ENCODE measurements at regions not wholly inside any gene's neighbourhood (a gene's known extent, or its start where the extent isn't known, plus 50 kb on each side); places are given as distances from the start of the nearest gene placed in this dataset.

DNA sequence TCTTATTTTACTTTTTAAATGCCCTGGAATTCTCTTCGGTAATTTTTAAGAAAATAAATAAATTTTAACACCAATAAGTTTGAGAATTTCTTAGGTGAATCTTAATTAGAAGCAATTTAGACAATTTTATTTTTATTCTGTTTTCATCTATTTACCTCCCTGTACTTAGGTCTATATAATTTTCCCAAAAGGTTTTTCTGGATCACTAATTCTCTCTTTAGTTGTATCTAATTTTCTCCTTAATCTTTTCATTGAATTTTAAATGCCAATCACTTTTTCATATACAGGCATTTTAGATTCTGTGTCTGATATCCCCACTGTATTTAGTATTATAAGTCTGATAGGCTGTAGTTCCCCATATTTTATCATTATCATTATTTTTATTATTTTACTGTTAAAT, 845.3 kb downstream of the TRIML1 start:
- Histone ChIP-seq H3K4ac (ENCODE audit: low read depth, low read length) (no peak overlapping the region; the same call in 1 of the 2 replicates), H2AFZ (replicated peaks; ENCODE audit: low read length, poor library complexity) (no peak overlapping the region), H4K8ac (ENCODE audit: low read depth in 2 of 2, low read length in 2 of 2) (no peak overlapping the region), H3K27me3 (ENCODE audit: control insufficient read depth, insufficient read depth, low read length) (no peaks in the 10 kb centered on the region), H3K4me3 (ENCODE audit: insufficient read depth, low read depth, low read length) (no peak overlapping the region), H4K91ac (ENCODE audit: insufficient read depth, low read depth, low read length) (no peak overlapping the region), H3K9ac (ENCODE audit: low read depth, low read length) (no peak overlapping the region), H3K9me1 (ENCODE audit: insufficient read depth, low read length) (0 out of 2 replicates have a peak, but pooled peaks cover 2% of the 10 kb centered on the region), H2BK20ac (ENCODE audit: low read depth, low read length) (no peak overlapping the region), H3K23ac (ENCODE audit: low read depth, low read length) (no peak overlapping the region), H2BK15ac (ENCODE audit: low read depth, low read length) (no peak overlapping the region), H3K14ac (replicated peaks; ENCODE audit: low read depth, low read length) (no peak overlapping the region), H3K4me2 (ENCODE audit: low read depth, low read length) (no peak overlapping the region), H4K20me1 (ENCODE audit: insufficient read depth, low read length) (no peaks in the 10 kb centered on the region), H2BK120ac (ENCODE audit: low read depth, low read length) (no peak overlapping the region), H3K4me1 (ENCODE audit: control insufficient read depth, insufficient read depth, low read length) (peaks cover 8% of the 10 kb centered on the region), H3K36me3 (ENCODE audit: control insufficient read depth, insufficient read depth, low read length) (no peaks in the 10 kb centered on the region), H3K56ac (ENCODE audit: extremely low read depth, insufficient read depth, low read length) (no peak overlapping the region), H2BK5ac (ENCODE audit: low read depth, low read length, poor library complexity, severe bottlenecking) (no peak overlapping the region), H3K79me1 (ENCODE audit: low read depth in 1 of 2, low read length in 2 of 2) (no peaks in the 10 kb centered on the region), H3K18ac (ENCODE audit: low read depth, low read length) (no peak overlapping the region), H2AK9ac (replicated peaks; ENCODE audit: low read depth, low read length, poor library complexity) (no peak overlapping the region), H2AK5ac (ENCODE audit: low read depth, low read length) (no peak overlapping the region), H4K5ac (ENCODE audit: low read depth, low read length) (no peak overlapping the region), H3K27ac (ENCODE audit: insufficient read depth, low read length) (no peak overlapping the region), H3K9me3 (ENCODE audit: control insufficient read depth, insufficient read depth, low read length) (peaks cover 3% of the 10 kb centered on the region; the same call in 1 of the 2 replicates)
- intact Hi-C loops (cut with micrococcal nuclease): no loop called here
- TF ChIP-seq SMC3 (IDR thresholded peaks at IDR 0.05; ENCODE audit: low read depth, low read length) (no peak), RAD21 (IDR thresholded peaks at IDR 0.05; ENCODE audit: low read length) (no peak), BHLHE40 (IDR thresholded peaks at IDR 0.05; ENCODE audit: low read depth, low read length) (no peak)
- ChIA-PET POLR2A (ENCODE audit: unreplicated experiment) (no interaction called here), CTCF (no interaction called here)
- no TSS peak for BruUV-seq (replicated peaks)
- dilution Hi-C loops (cut with HindIII; ENCODE audit: low sequenced_read_pairs, unreplicated experiment): no loop called here
- ATAC-seq (ENCODE audit: low read depth) (no peak), DNase-seq (no peak)
- no CpG with 5 or more reads among the region's 1 CpG for WGBS, 2 experiments (ENCODE audit: extremely low coverage in 2 of 2, insufficient read length in 1 of 2)
- in situ Hi-C loops (cut with MboI; ENCODE audit: low sequenced_read_pairs): no loop called here

Data from IMR-90 (cell line).